Gastroesophageal sphincter (tissue), 3 donors: ENCODE measurements at regions not wholly inside any gene's neighbourhood (a gene's known extent, or its start where the extent isn't known, plus 50 kb on each side); places are given as distances from the start of the nearest gene placed in this dataset.

Experiments used
- EP300 ChIP-seq: sonication (generic); formaldehyde crosslinking; IDR thresholded peaks from one replicate; pipeline ENCODE4 v1.6.1; 2017; ENCODE audit warnings: antibody characterized with exemption, mild to moderate bottlenecking
- POLR2A ChIP-seq, 2 donors: fragments of 450-650 bp; IDR thresholded peaks; one replicate each; pipeline ENCODE4 v1.6.1; 2017; ENCODE audit warnings: antibody characterized with exemption in 2 of 2, mild to moderate bottlenecking in 2 of 2, moderate library complexity in 1 of 2
- POLR2AphosphoS5 ChIP-seq: sonication (generic); formaldehyde crosslinking; IDR thresholded peaks from one replicate; pipeline ENCODE4 v1.6.1; 2017; ENCODE audit warnings: antibody characterized with exemption
- TF ChIP-seq, protein P1 (sequence below), 4 experiments: fragments of 200-600 bp in 2 of 4; fragments of 450-650 bp in 2 of 4; sonication (generic) in 1 of 4; IDR thresholded peaks; one replicate each; pipeline ENCODE4 v1.5.1; 2017 to 2019; ENCODE audit warnings: antibody characterized with exemption in 4 of 4, mild to moderate bottlenecking in 2 of 4, moderate library complexity in 2 of 4

- TF ChIP-seq, protein P1, sequence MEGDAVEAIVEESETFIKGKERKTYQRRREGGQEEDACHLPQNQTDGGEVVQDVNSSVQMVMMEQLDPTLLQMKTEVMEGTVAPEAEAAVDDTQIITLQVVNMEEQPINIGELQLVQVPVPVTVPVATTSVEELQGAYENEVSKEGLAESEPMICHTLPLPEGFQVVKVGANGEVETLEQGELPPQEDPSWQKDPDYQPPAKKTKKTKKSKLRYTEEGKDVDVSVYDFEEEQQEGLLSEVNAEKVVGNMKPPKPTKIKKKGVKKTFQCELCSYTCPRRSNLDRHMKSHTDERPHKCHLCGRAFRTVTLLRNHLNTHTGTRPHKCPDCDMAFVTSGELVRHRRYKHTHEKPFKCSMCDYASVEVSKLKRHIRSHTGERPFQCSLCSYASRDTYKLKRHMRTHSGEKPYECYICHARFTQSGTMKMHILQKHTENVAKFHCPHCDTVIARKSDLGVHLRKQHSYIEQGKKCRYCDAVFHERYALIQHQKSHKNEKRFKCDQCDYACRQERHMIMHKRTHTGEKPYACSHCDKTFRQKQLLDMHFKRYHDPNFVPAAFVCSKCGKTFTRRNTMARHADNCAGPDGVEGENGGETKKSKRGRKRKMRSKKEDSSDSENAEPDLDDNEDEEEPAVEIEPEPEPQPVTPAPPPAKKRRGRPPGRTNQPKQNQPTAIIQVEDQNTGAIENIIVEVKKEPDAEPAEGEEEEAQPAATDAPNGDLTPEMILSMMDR (IDR thresholded peaks at IDR 0.05) = no peak
- TF ChIP-seq POLR2A (IDR thresholded peaks at IDR 0.05) (no peak), EP300 (no peak), POLR2AphosphoS5 (no peak)
These were observed 340.3 kb downstream of the BRINP2 start for GRCh38 chr1:177511036-177511435.
